ENCODE measurements at regions not wholly inside any gene's neighbourhood (a gene's known extent, or its start where the extent isn't known, plus 50 kb on each side); places are given as distances from the start of the nearest gene placed in this dataset.

GRCh38 chr10:43701295-43701694, 52.6 kb upstream of the ZNF32 start:
- Histone ChIP-seq H3K36me3 (no peaks in the 10 kb centered on the region), H3K9me3 (no peaks in the 10 kb centered on the region), H3K4me3 (no peak overlapping the region), H3K27ac (no peak overlapping the region), H3K4me1 (peaks cover 3 to 33% (median 13%) of the 10 kb centered on the region in 6 donors), H3K27me3 (replicated peaks in 1 of 7) (peaks cover 0 to 18% (median 0%) of the 10 kb centered on the region in 7 donors)
- DNase-seq, result peak; percentile 67
- intact Hi-C loops (cut with DNase I; ENCODE audit: low total_unique reads), result no loop called here
- 89 to 98% (median 95%) methylated on average over 7 of the region's 7 CpGs for WGBS, 5 donors
- TF ChIP-seq POLR2A (IDR thresholded peaks at IDR 0.05), result no peak
- no peak for TF ChIP-seq POLR2AphosphoS5 (IDR thresholded peaks at IDR 0.05)
- TF ChIP-seq CTCF (IDR thresholded peaks at IDR 0.05 in 8 of 11, conservative IDR thresholded peaks at IDR 0.05 in 3 of 11), result no peak

- Histone ChIP-seq H3K4me1 (peaks cover 3 to 32% (median 13%) of the 10 kb centered on the region in 6 donors), H3K27ac (no peak overlapping the region), H3K36me3 (no peaks in the 10 kb centered on the region), H3K9me3 (no peaks in the 10 kb centered on the region), H3K4me3 (no peak overlapping the region), H3K27me3 (replicated peaks in 1 of 7) (peaks cover 0 to 18% (median 0%) of the 10 kb centered on the region in 7 donors)
- 65 to 84% (median 71%) methylated on average over 4 of the region's 4 CpGs for WGBS, 5 donors
- no peak for DNase-seq
- intact Hi-C loops (cut with DNase I; ENCODE audit: low total_unique reads), result no loop called here
- TF ChIP-seq POLR2AphosphoS5 (IDR thresholded peaks at IDR 0.05) (no peak), CTCF (IDR thresholded peaks at IDR 0.05 in 8 of 11, conservative IDR thresholded peaks at IDR 0.05 in 3 of 11) (no peak), POLR2A (IDR thresholded peaks at IDR 0.05) (no peak)
These were observed 51.6 kb upstream of the ZNF32 start for GRCh38 chr10:43700306-43700705.

- H3K27ac ChIP-seq, result no peak overlapping the region
- peaks cover 0 to 18% (median 0%) of the 10 kb centered on the region in 7 donors for H3K27me3 ChIP-seq (replicated peaks in 1 of 7)
- H3K4me1 ChIP-seq, result peaks cover 3 to 32% (median 13%) of the 10 kb centered on the region in 6 donors
- WGBS, 5 donors, result 80 to 94% (median 82%) methylated on average over 2 of the region's 2 CpGs
- H3K9me3 ChIP-seq, result no peaks in the 10 kb centered on the region
- H3K4me3 ChIP-seq, result no peak overlapping the region
- DNase-seq, result no peak
- intact Hi-C loops (cut with DNase I; ENCODE audit: low total_unique reads), result no loop called here
- H3K36me3 ChIP-seq, result no peaks in the 10 kb centered on the region
- TF ChIP-seq CTCF (IDR thresholded peaks at IDR 0.05 in 8 of 11, conservative IDR thresholded peaks at IDR 0.05 in 3 of 11), result no peak
- no peak for TF ChIP-seq POLR2AphosphoS5 (IDR thresholded peaks at IDR 0.05)
- TF ChIP-seq POLR2A (IDR thresholded peaks at IDR 0.05), result no peak
These were observed 50.8 kb upstream of the ZNF32 start for GRCh38 chr10:43699516-43699915.

Small RNA genes in the stretch of these regions (small RNA-seq; reads per million reads assigned to genes)
- 0 reads per million in 4 donors for gene UQCRHP3
